Activated CD4-positive, alpha-beta T cell treated with anti-CD3 and anti-CD28 coated beads for 4 hours (primary cell): ENCODE measurements at regions not wholly inside any gene's neighbourhood (a gene's known extent, or its start where the extent isn't known, plus 50 kb on each side); places are given as distances from the start of the nearest gene placed in this dataset.

Source experiments
- DNase-seq, 2 donors: peaks; one replicate each; pipeline ENCODE4 v3.0.0-alpha.2; 2020

DNA sequence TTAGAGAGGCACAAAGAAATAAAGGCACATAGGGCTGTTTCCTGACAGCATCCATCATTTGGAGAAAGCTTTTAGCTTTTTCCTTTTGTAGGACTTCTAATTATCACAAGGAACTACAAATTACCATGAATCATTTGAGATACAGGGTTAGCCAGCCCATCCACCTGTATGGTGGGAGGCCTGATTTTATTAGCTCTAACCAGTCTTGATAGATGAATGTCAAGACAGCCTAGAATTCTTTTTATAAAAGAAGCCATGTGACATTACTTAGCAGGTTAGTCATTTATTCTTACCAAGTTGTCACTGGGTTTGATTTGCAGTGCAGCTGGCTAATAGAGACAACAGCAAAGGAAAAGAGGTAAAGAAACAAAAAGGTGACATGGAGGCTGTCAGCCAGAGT is 618.1 kb downstream of the ZNF385D start:
- DNase-seq = no peak

DNA sequence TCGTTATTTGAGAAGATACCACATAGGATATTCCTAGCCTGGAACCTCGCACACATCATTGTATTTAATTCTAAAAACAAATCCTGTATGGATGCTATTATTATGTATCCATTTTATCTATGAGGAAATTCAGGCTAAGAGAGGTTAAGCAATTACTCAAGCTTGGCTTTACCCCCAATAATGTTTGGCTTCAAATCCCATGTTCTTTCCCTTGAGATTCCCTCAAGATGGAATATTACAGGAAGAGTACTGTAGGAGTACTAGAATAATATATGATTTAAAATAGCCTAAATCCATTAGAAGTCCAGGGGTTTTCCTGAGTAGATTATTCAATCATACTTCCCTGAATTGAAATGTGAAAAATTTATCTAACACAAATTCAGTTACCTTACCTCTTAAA is 630.2 kb downstream of the ZNF385D start:
- no peak for DNase-seq

GRCh38 chr3:21117370-21117769 is 633.6 kb downstream of the ZNF385D start:
- DNase-seq = no peak

DNA sequence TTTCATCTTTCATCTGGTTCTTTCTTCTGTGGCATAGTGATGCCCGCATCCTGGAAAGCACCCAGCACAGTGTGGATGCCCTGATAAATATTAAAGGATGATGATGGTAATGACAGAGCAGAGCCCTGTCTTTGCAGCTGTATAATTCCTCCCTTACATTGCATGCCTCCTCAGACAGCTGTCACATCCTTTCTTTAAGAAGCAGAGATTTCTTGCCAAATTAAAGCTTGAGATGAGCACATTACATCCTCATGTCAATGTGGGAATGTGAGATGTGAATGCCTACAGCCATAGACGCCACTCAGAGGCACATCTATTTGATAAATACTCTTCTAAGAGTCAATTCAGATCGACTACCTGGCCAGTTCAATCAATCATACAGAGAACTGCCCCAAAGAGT is 642.0 kb downstream of the ZNF385D start:
- DNase-seq = no peak

DNA sequence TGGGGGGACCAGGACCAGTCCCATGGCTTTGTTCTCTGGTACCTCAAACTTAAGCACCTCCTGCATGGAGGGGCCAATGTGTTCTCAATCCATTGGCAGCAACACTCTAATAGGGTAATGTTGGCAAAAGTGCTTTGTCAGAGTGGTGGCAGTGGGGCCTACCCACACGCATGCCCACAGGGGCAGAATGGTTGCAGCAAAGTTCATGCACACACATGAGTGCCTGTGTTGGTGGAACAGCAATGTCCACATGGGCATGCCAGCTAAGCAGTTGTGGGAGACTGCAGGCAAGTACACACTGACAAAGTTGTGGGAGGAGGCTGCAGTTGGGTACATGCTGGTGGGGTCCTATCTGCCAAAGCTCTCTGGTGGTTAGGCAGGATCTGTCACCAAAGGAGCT is 645.2 kb downstream of the ZNF385D start:
- no peak for DNase-seq

- no peak for DNase-seq
Measured at GRCh38 chr3:21100656-21101359, 650.2 kb downstream of the ZNF385D start.

DNA sequence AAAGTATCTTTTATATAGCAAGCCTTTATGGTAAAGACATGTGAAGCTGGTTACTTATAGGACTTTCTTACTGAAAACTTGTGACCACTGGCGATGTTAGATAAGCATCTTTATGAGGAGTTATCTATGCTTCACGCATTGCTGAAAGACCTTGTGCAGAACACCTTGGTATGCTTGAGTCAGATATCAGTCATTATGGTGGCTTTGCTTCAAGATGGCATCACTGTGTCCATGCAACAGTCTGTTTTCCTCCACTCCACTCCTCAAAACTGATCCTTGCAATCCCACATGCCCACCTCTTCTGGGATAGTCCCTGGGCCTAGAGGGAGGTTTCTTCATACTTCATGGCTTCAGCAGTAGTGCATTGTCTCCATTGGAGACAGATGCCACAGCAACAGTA is 656.3 kb downstream of the ZNF385D start:
- DNase-seq = no peak

DNA sequence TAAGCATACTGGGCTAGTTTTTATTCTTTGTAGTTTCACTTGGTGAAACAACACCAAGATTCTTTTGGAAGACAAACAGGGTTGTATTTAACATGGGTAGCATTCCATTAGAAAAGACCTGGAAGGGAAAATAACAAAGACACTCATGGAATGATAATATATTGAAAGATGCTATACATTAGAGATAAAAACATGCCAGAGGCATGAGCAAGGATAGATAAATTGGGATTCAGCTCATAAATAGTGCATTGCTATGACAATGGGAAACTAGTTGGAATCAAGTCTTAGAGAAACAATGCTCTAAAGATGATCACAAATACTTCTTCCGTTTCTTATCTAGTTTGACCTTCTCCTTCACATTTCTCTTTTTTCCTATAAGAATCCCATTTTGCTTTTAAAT is 677.4 kb downstream of the ZNF385D start:
- no peak for DNase-seq

DNA sequence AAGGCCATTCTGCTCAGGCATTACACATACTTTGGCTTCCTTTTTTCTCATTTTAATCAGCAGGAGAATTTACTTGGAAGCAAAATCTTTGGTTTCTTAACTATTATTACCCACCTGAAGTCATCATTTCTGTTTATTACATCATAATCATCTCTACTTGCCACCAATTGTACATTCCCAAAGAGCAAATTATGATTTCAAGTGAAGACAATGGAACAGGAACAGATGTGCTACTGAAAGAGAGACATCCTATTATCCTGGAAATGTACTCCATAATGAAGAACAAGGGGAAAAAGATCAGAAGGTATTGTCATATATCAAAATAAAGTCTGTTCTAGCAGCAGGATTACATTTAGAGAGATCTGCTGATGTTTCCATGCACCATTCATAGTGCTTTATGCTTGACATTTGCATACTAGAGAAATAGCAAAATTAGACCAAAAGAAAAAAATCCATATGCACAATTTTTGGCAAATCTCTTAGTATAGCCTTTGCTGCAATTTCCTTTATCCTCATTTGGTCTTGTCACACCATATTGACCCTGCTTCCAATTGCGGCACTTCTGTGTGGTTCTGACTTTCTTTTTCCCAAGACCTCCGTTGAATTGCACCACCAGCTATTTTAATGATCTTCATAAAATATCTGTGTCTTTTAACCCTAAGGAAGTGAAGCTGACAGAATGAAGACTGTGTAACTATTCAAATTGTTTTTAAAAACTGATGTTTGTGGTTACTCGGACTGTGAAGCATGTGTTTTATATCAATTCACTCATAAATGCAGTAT is 683.8 kb downstream of the ZNF385D start:
- DNase-seq = no peak

GRCh38 chr3:21062831-21063294 is 688.1 kb downstream of the ZNF385D start:
- DNase-seq = no peak

GRCh38 chr3:21059404-21059803 is 691.6 kb downstream of the ZNF385D start:
- DNase-seq = no peak

DNA sequence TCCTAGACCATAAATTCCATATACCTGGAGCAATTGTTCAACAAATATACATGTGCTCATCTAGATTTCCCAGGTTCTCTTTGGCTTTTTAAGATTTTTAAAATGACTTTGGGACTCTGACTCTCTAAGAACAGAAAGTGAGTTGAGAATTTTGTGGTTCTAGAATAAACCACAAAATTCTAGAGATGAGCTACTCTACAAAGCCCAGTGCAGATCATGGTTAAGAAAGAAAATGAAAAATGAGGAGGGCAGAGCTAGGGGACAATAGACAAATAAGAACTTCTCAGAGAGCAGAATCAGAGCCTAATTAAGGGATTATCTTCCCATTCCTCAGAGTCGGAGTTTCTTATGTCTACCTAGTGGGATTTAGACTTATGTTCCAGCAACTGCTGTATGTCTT is 694.7 kb downstream of the ZNF385D start:
- DNase-seq = no peak

GRCh38 chr3:21055015-21055414 is 696.0 kb downstream of the ZNF385D start:
- no peak for DNase-seq

DNA sequence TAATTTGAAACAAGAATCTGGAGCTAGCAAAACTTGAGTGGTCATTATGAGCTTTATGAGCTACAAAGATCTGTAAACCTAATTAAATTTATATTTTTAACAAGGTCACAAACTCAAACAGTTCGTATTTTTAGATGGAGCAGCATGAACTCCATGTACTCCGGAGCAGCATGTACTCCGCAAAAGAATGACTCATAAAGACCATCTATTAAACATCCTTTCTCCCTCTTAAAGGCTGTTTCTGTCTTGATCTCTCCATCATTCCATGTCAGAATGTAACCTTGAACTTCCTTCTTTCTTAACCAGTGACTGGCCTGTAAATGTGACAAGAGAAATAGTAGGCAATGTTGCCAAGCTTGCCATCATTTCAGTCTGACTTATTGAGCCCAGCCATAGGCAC is 696.9 kb downstream of the ZNF385D start:
- no peak for DNase-seq

GRCh38 chr3:21049334-21050062 is 701.5 kb downstream of the ZNF385D start:
- DNase-seq = no peak

DNA sequence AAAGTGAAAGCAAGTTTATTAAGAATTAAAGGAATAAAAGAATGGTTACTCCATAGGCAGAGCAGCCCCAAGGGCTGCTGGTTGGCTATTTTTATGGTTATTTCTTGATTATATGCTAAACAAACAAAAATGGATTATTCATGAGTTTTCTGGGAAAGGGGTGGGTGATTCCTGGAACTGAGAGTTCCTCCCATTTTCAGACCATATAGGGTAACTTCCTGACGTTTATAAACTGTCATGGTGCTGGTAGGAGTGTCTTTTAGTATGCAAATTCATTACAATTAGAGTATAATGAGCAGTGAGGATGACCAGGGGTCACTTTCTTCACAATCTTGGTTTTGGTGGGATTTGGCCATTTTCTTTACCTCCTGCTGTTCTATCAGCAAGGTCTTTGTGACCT is 707.9 kb downstream of the ZNF385D start:
- DNase-seq = no peak

- no peak for DNase-seq
Measured at GRCh38 chr3:21042184-21042583, 708.8 kb downstream of the ZNF385D start.

GRCh38 chr3:21041621-21042020 is 709.4 kb downstream of the ZNF385D start:
- DNase-seq = no peak

DNA sequence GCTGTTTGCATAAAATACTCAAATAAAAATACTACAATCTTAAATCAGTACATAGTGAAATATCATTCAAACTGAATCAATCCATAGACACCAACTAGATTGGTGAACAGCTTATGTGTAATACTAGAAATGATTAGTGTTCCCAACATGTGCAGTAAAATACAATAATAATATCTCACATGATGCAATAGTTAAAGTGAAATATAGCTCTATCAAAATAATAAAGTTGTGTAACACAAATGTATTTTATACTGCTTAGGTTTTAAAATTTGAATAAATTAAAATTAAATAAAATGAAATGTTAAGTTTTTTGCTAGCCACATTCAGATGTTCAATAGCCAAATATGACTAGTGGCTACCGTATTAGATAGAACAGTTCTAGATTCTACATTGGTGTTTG is 714.1 kb downstream of the ZNF385D start:
- DNase-seq = no peak

DNA sequence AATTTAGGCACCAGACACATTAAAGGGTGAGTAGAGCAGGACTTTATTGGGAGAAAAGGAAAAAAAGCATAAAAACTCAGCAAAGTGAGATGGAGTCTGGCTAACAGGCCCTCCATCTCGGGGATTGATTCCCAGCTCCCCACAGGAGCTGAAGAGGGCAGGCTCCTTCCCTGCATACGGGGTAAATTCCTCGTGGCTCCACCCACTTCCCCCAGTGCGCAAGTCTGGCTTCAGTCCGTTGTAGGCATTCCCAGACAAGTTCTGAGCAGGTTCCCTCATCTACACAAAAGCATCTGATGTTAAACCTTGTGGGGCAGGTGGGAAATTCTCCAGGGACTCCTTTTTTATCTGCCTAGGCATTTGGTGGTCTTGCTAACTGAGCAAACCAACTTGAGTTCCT is 722.6 kb downstream of the ZNF385D start:
- no peak for DNase-seq

- no peak for DNase-seq
Measured at GRCh38 chr3:21024563-21024962, 726.4 kb downstream of the ZNF385D start.

DNA sequence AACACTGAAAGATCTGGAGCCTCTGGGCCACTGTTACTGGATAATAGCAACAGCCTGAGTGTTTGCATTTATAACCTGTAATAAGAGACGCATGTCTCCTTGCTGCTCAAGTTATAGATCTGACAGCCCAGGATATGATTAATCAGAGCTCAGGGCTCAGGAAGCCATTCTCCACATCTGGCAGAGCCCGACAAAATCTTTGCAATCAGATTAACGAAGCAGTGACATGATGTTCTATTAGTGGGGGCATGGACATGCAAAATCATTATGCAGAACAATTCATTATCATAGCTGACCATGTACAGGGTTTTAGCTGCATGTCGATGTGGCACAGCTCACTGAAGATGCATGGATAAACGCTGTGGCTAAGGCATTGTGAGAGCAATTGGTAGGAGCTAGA is 730.3 kb downstream of the ZNF385D start:
- no peak for DNase-seq

GRCh38 chr3:21020043-21020442 is 731.0 kb downstream of the ZNF385D start:
- DNase-seq = no peak
